ENCODE measurements at regions not wholly inside any gene's neighbourhood (a gene's known extent, or its start where the extent isn't known, plus 50 kb on each side); places are given as distances from the start of the nearest gene placed in this dataset.

DNA sequence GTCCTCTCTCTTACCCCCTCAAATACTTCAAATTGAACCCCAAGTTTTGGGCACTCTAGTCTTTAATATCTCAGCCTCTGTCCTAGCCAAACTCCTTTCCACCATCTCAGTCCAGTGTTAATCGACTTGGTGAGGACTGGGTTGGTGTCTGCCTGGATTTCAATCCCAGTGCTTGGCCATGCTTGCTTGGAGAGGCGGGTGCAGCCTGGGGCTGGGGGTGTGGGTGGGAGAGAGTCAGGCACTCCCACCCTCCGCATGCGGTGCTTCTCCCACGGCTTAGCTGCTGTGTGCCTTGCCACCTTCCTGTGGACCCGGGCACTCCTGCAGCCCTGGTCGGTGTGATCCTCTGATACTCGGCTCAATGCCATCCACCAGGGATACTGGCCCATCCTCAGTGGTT, 220.8 kb upstream of the HDAC4 start:
- TF ChIP-seq, protein P1, sequence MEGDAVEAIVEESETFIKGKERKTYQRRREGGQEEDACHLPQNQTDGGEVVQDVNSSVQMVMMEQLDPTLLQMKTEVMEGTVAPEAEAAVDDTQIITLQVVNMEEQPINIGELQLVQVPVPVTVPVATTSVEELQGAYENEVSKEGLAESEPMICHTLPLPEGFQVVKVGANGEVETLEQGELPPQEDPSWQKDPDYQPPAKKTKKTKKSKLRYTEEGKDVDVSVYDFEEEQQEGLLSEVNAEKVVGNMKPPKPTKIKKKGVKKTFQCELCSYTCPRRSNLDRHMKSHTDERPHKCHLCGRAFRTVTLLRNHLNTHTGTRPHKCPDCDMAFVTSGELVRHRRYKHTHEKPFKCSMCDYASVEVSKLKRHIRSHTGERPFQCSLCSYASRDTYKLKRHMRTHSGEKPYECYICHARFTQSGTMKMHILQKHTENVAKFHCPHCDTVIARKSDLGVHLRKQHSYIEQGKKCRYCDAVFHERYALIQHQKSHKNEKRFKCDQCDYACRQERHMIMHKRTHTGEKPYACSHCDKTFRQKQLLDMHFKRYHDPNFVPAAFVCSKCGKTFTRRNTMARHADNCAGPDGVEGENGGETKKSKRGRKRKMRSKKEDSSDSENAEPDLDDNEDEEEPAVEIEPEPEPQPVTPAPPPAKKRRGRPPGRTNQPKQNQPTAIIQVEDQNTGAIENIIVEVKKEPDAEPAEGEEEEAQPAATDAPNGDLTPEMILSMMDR (IDR thresholded peaks at IDR 0.05): no peak
- no peak for TF ChIP-seq POLR2A (IDR thresholded peaks at IDR 0.05)

All from tibial nerve (tissue), 3 donors.